HepG2 (cell line): ENCODE measurements at regions not wholly inside any gene's neighbourhood (a gene's known extent, or its start where the extent isn't known, plus 50 kb on each side); places are given as distances from the start of the nearest gene placed in this dataset.

Source experiments
- ATAC-seq: fragments of 200-7000 bp; cut with Tn5 transposase; 3 replicates; pipeline ENCODE4 v1.9.1; 2020; ENCODE audit warnings: mild to moderate bottlenecking, moderate library complexity
- BruUV-seq: library from RNA; stranded (reverse); fragments of 400-500 nt; replicated peaks from 2 replicates; lab custom pipeline; 2021; lab: Mats Ljungman, UMichigan
- CTCF ChIA-PET: fragments of 300-600 bp; formaldehyde crosslinking; extraction: SDS; loops from one replicate; lab custom pipeline; 2021; ENCODE audit warnings: low total read pairs, inconsistent platforms, low intra/inter-chr PET ratio; lab: Yijun Ruan, JAX
- POLR2A ChIA-PET: fragments of 350-600 bp; sonication (Branson Sonifier 250); formaldehyde crosslinking; loops from one replicate; lab custom pipeline; 2020; ENCODE audit warnings: antibody characterized with exemption, inconsistent platforms; lab: Yijun Ruan, JAX
- DNase-seq: peaks from one replicate; pipeline ENCODE4 v3.0.0-alpha.2; 2015; ENCODE audit warnings: low spot score
- FAIRE-seq: peaks from 3 replicates; lab custom pipeline; 2011; peaks lifted over from hg19 to GRCh38; lab: Jason Lieb, UNC
- H2AFZ ChIP-seq: one replicate; pipeline ENCODE4 v1.6.1; 2011; ENCODE audit warnings: low read length, inconsistent platforms
- H3K27ac ChIP-seq: fragments of 300-600 bp; 3 replicates; pipeline ENCODE4 v1.8.0; 2011; ENCODE audit warnings: mixed run types, mild to moderate bottlenecking, mixed read lengths, low read length, inconsistent platforms; ENCODE audit not compliant: insufficient read depth; ENCODE audit errors: extremely low read length
- H3K27me3 ChIP-seq, 2 experiments: fragments of 200-600 bp in 1 of 2; 2 replicates in 1 of 2; 3 replicates in 1 of 2; pipeline versions ENCODE4 v1.6.0 to v1.8.0; 2011; ENCODE audit warnings: low read length in 2 of 2, mild to moderate bottlenecking in 2 of 2, moderate library complexity in 2 of 2, inconsistent platforms in 1 of 2; ENCODE audit not compliant: insufficient read depth in 2 of 2, control insufficient read depth in 1 of 2
- H3K36me3 ChIP-seq, 2 experiments: fragments of 200-600 bp in 1 of 2; replicated peaks in 1 of 2; 2 replicates in 1 of 2; 3 replicates in 1 of 2; pipeline versions ENCODE4 v1.5.1 to v1.8.0; 2011; ENCODE audit warnings: low read length in 2 of 2, inconsistent platforms in 1 of 2; ENCODE audit not compliant: insufficient read depth in 2 of 2, control insufficient read depth in 1 of 2
- H3K4me1 ChIP-seq: 2 replicates; pipeline ENCODE4 v1.5.1; 2012; ENCODE audit warnings: low read length, inconsistent platforms; ENCODE audit not compliant: insufficient read depth
- H3K4me2 ChIP-seq: 2 replicates; pipeline ENCODE4 v1.6.0; 2011; ENCODE audit warnings: low read depth, low read length, inconsistent platforms
- H3K4me3 ChIP-seq, 3 experiments: fragments of 200-600 bp in 1 of 3; sonication (generic), shearing (Covaris generic) in 1 of 3; replicated peaks in 1 of 3; 2 replicates each; pipeline ENCODE4 v1.5.1; 2011 to 2016; ENCODE audit warnings: low read length in 3 of 3, inconsistent platforms in 2 of 3, low read depth in 2 of 3, mild to moderate bottlenecking in 2 of 3, control low read depth in 1 of 3, mixed read lengths in 1 of 3; ENCODE audit not compliant: insufficient read depth in 1 of 3
- H3K79me2 ChIP-seq: one replicate; pipeline ENCODE4 v1.6.1; 2011; ENCODE audit warnings: low read length, inconsistent platforms; ENCODE audit not compliant: insufficient read depth
- H3K9ac ChIP-seq: 2 replicates; pipeline ENCODE4 v1.6.0; 2011; ENCODE audit warnings: mild to moderate bottlenecking, low read depth, low read length, inconsistent platforms; ENCODE audit not compliant: insufficient read depth
- H3K9me3 ChIP-seq: 2 replicates; pipeline ENCODE4 v1.5.1; 2012; ENCODE audit warnings: mild to moderate bottlenecking, low read length
- H4K20me1 ChIP-seq: 2 replicates; pipeline ENCODE4 v1.6.0; 2011; ENCODE audit warnings: inconsistent platforms, mild to moderate bottlenecking, low read length, moderate library complexity; ENCODE audit not compliant: insufficient read depth
- NFRKB ChIP-seq: fragments of 450-650 bp; IDR thresholded peaks from 2 replicates; pipeline ENCODE4 v1.6.1; 2017
- REXO4 ChIP-seq: sonication (generic); formaldehyde crosslinking; IDR thresholded peaks from 2 replicates; pipeline ENCODE4 v1.8.0; 2022; ENCODE audit warnings: missing genetic modification reagents, mild to moderate bottlenecking, borderline replicate concordance
- SRF ChIP-seq: IDR thresholded peaks from 2 replicates; pipeline ENCODE4 v1.6.1; 2011; ENCODE audit warnings: mild to moderate bottlenecking, low read depth, low read length, moderate library complexity
- ZNF337 ChIP-seq: sonication (generic); formaldehyde crosslinking; IDR thresholded peaks from 2 replicates; pipeline ENCODE4 v1.5.1; 2020; ENCODE audit warnings: missing genetic modification reagents, low read depth, mild to moderate bottlenecking, borderline replicate concordance
- ZNF503 ChIP-seq: sonication (generic); formaldehyde crosslinking; IDR thresholded peaks from 2 replicates; pipeline ENCODE4 v1.4.0; 2020; ENCODE audit warnings: missing genetic modification reagents
- ZNF766 ChIP-seq: sonication (generic); formaldehyde crosslinking; IDR thresholded peaks from 2 replicates; pipeline ENCODE4 v1.5.0; 2020; ENCODE audit warnings: missing genetic modification reagents, borderline replicate concordance
- WGBS: methylation state at CpG from one replicate; pipeline ENCODE4 v1.1.6; 2017; ENCODE audit warnings: low lambda C conversion rate; 5-methylcytosine and 5-hydroxymethylcytosine counted together
- in situ Hi-C: cut with HindIII; loops from 2 replicates; pipeline ENCODE4 v1.10.0; 2017; ENCODE audit warnings: low pct_unique_long_range_greater_than_20kb; ENCODE audit not compliant: extremely low pct_ligation_motif_present
- intact Hi-C: fragments of 100-400 bp; cut with micrococcal nuclease; formaldehyde crosslinking; loops from one replicate; pipeline ENCODE4 v1.10.0; 2022; ENCODE audit not compliant: unreplicated experiment
- TF ChIP-seq, protein P1 (sequence below): sonication (generic); formaldehyde crosslinking; IDR thresholded peaks from 2 replicates; pipeline ENCODE4 v1.4.0; 2020; ENCODE audit warnings: mild to moderate bottlenecking, missing genetic modification reagents, borderline replicate concordance
- TF ChIP-seq, protein P2 (sequence below): sonication (generic); formaldehyde crosslinking; IDR thresholded peaks from 2 replicates; pipeline ENCODE4 v1.5.0; 2020; ENCODE audit warnings: missing genetic modification reagents, mild to moderate bottlenecking, borderline replicate concordance

- H3K4me1 ChIP-seq, result no peaks in the 10 kb centered on the region
- H3K4me2 ChIP-seq, result no peak overlapping the region
- no peak for DNase-seq
- H3K9me3 ChIP-seq, result peaks cover 60% of the 10 kb centered on the region
- H2AFZ ChIP-seq, result no peak overlapping the region
- WGBS, result 17% methylated on average over 1 of the region's 1 CpG
- H3K9ac ChIP-seq, result no peak overlapping the region
- BruUV-seq, result no TSS peak
- ATAC-seq, result no peak
- no peaks in the 10 kb centered on the region for H3K79me2 ChIP-seq
- POLR2A ChIA-PET, result no interaction called here
- in situ Hi-C loops, result no loop called here
- CTCF ChIA-PET, result no interaction called here
- H3K27ac ChIP-seq, result no peak overlapping the region
- no peaks in the 10 kb centered on the region for H3K36me3 ChIP-seq
- no peak for FAIRE-seq
- intact Hi-C loops, result no loop called here
- TF ChIP-seq ZNF337 (CRISPR knock-in tag), result no peak
- no peak for TF ChIP-seq NFRKB
- TF ChIP-seq REXO4 (CRISPR knock-in tag), result no peak
- TF ChIP-seq, protein P1, sequence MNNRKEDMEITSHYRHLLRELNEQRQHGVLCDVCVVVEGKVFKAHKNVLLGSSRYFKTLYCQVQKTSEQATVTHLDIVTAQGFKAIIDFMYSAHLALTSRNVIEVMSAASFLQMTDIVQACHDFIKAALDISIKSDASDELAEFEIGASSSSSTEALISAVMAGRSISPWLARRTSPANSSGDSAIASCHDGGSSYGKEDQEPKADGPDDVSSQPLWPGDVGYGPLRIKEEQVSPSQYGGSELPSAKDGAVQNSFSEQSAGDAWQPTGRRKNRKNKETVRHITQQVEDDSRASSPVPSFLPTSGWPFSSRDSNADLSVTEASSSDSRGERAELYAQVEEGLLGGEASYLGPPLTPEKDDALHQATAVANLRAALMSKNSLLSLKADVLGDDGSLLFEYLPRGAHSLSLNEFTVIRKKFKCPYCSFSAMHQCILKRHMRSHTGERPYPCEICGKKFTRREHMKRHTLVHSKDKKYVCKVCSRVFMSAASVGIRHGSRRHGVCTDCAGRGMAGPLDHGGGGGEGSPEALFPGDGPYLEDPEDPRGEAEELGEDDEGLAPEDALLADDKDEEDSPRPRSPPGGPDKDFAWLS (CRISPR knock-in tag), result no peak
- TF ChIP-seq, protein P2, sequence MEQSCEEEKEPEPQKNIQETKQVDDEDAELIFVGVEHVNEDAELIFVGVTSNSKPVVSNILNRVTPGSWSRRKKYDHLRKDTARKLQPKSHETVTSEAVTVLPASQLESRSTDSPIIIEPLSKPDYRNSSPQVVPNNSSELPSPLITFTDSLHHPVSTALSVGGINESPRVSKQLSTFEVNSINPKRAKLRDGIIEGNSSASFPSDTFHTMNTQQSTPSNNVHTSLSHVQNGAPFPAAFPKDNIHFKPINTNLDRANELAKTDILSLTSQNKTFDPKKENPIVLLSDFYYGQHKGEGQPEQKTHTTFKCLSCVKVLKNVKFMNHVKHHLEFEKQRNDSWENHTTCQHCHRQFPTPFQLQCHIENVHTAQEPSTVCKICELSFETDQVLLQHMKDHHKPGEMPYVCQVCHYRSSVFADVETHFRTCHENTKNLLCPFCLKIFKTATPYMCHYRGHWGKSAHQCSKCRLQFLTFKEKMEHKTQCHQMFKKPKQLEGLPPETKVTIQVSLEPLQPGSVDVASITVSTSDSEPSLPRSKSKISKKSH (CRISPR knock-in tag), result no peak
- no peak for TF ChIP-seq SRF
- TF ChIP-seq ZNF503 (CRISPR knock-in tag), result no peak
- TF ChIP-seq ZNF766 (CRISPR knock-in tag), result no peak
- no peaks in the 10 kb centered on the region; a peak in 1 of 5 replicates for H3K27me3 ChIP-seq
- no peak overlapping the region for H3K4me3 ChIP-seq
- no peaks in the 10 kb centered on the region for H4K20me1 ChIP-seq
Observed at GRCh38 chr12:21025656-21026055, 105.3 kb upstream of the SLCO1B1 start.
